Activated CD4-positive, alpha-beta T cell treated with anti-CD3 and anti-CD28 coated beads, Interleukin-2, amount 50 U/mL, for 4 hours (primary cell): ENCODE measurements at regions not wholly inside any gene's neighbourhood (a gene's known extent, or its start where the extent isn't known, plus 50 kb on each side); places are given as distances from the start of the nearest gene placed in this dataset.
A peak's percentile ranks its signal among the peaks of the same experiment; 100 is the strongest.
"Not testable (repeated sequence)": the region's sequence is repeated elsewhere in the genome, so short reads cannot be mapped to it uniquely, and the experiment has no call there.

Source experiments
- DNase-seq, 2 experiments: peaks; one replicate each; pipeline ENCODE4 v3.0.0-alpha.2; 2020

- no peak for DNase-seq
Observed at GRCh38 chrX:40891798-40892197, 156.5 kb upstream of the MED14 start.

- DNase-seq: no peak
Observed at GRCh38 chrX:40893251-40893910, 158.0 kb upstream of the MED14 start.

GRCh38 chrX:40895246-40895645 lies 159.9 kb upstream of the MED14 start:
- no peak for DNase-seq

GRCh38 chrX:40897718-40898270 lies 162.5 kb upstream of the MED14 start:
- DNase-seq: no peak

- not testable (repeated sequence) for DNase-seq
Observed at GRCh38 chrX:40904739-40905138, 169.4 kb upstream of the MED14 start.

GRCh38 chrX:40908026-40908425 lies 172.7 kb upstream of the MED14 start:
- DNase-seq: no peak

GRCh38 chrX:40908857-40909475 lies 173.6 kb upstream of the MED14 start:
- DNase-seq: no peak

- DNase-seq: no peak
Observed at GRCh38 chrX:40912166-40912565, 173.1 kb upstream of the USP9X start.

GRCh38 chrX:40912576-40912975 lies 172.7 kb upstream of the USP9X start:
- no peak for DNase-seq

- no peak for DNase-seq
Observed at GRCh38 chrX:40920351-40920750, 164.9 kb upstream of the USP9X start.

GRCh38 chrX:40922307-40922706 lies 162.9 kb upstream of the USP9X start:
- no peak for DNase-seq

GRCh38 chrX:40926739-40927427 lies 158.4 kb upstream of the USP9X start:
- not testable (repeated sequence) for DNase-seq

- no peak for DNase-seq
Observed at GRCh38 chrX:40928076-40928475, 157.2 kb upstream of the USP9X start.

GRCh38 chrX:40931921-40932320 lies 153.3 kb upstream of the USP9X start:
- DNase-seq: no peak

- DNase-seq: peak; percentile 11 to 14
Observed at GRCh38 chrX:40933132-40933705, 152.0 kb upstream of the USP9X start.

GRCh38 chrX:40933706-40934425 lies 151.4 kb upstream of the USP9X start:
- DNase-seq: no peak

GRCh38 chrX:40936827-40937226 lies 148.4 kb upstream of the USP9X start:
- no peak for DNase-seq

- DNase-seq: no peak
Observed at GRCh38 chrX:40938423-40938822, 146.8 kb upstream of the USP9X start.

GRCh38 chrX:40943093-40943641 lies 142.1 kb upstream of the USP9X start:
- DNase-seq: no peak

GRCh38 chrX:40945361-40945713 lies 139.9 kb upstream of the USP9X start:
- DNase-seq: no peak

GRCh38 chrX:40947276-40947675 lies 138.0 kb upstream of the USP9X start:
- DNase-seq: no peak

- DNase-seq: no peak
Observed at GRCh38 chrX:40949071-40949470, 136.2 kb upstream of the USP9X start.

GRCh38 chrX:40950546-40950945 lies 134.7 kb upstream of the USP9X start:
- DNase-seq: no peak
